Muscle of leg (tissue), 3 donors: ENCODE measurements at regions not wholly inside any gene's neighbourhood (a gene's known extent, or its start where the extent isn't known, plus 50 kb on each side); places are given as distances from the start of the nearest gene placed in this dataset.

Source experiments
- DNase-seq: peaks from one replicate; pipeline ENCODE4 v3.0.0; 2013
- H3K27ac ChIP-seq: one replicate; pipeline ENCODE4 v1.5.1; 2013; ENCODE audit warnings: mild to moderate bottlenecking, low read length, control low read depth
- H3K27me3 ChIP-seq: one replicate; pipeline ENCODE4 v1.6.1; 2013; ENCODE audit warnings: low read length; ENCODE audit not compliant: control insufficient read depth, insufficient read depth
- H3K36me3 ChIP-seq: one replicate; pipeline ENCODE4 v1.6.1; 2013; ENCODE audit warnings: low read length; ENCODE audit not compliant: control insufficient read depth, insufficient read depth
- H3K4me1 ChIP-seq: one replicate; pipeline ENCODE4 v1.6.1; 2013; ENCODE audit warnings: low read length; ENCODE audit not compliant: control insufficient read depth, insufficient read depth
- H3K4me3 ChIP-seq: one replicate; pipeline ENCODE4 v1.5.1; 2013; ENCODE audit warnings: low read length, control low read depth
- H3K9me3 ChIP-seq: replicated peaks from 2 replicates; pipeline ENCODE4 v1.6.1; 2013; ENCODE audit warnings: low read depth, low read length; ENCODE audit not compliant: control insufficient read depth
- WGBS: methylation state at CpG from one replicate; pipeline ENCODE4 v1.1.5; 2013; ENCODE audit warnings: missing lambda C conversion rate; ENCODE audit not compliant: insufficient coverage; 5-methylcytosine and 5-hydroxymethylcytosine counted together

- Histone ChIP-seq H3K4me1 (peaks cover 5% of the 10 kb centered on the region), H3K27me3 (no peaks in the 10 kb centered on the region), H3K27ac (no peak overlapping the region), H3K4me3 (no peak overlapping the region), H3K36me3 (no peaks in the 10 kb centered on the region), H3K9me3 (no peaks in the 10 kb centered on the region)
- 85% methylated on average over 5 of the region's 11 CpGs for WGBS
- DNase-seq: no peak
Measured at GRCh38 chr2:173625315-173625714, 270.6 kb downstream of the CDCA7 start.

DNA sequence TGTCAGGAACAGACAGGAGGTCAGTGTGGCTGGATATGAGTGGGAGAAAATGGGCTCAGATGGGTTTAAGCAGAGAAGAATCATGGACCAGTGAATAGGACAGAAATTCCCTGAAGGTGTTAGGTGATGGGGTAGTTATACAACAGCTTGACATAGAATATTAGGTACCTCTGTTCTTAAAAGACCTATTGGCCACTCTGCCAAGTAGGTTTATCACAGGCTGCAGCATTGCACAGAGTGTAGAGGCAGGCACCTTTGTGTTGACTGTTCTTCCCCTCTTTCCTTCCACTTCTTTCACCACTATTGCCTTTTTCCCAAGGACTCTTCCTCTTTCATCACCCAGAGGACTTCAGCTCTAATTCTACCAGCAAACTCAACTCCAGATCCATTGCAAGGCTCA is 274.4 kb downstream of the CDCA7 start:
- Histone ChIP-seq H3K9me3 (no peaks in the 10 kb centered on the region), H3K27me3 (no peaks in the 10 kb centered on the region), H3K4me3 (no peak overlapping the region), H3K27ac (no peak overlapping the region), H3K4me1 (peaks cover 2% of the 10 kb centered on the region), H3K36me3 (no peaks in the 10 kb centered on the region)
- DNase-seq: no peak

GRCh38 chr2:173630425-173631126 is 275.9 kb downstream of the CDCA7 start:
- H3K4me1 ChIP-seq: peaks cover 2% of the 10 kb centered on the region
- no peaks in the 10 kb centered on the region for H3K9me3 ChIP-seq
- no peaks in the 10 kb centered on the region for H3K36me3 ChIP-seq
- DNase-seq: no peak
- WGBS: no CpG with 5 or more reads among the region's 9 CpGs
- no peaks in the 10 kb centered on the region for H3K27me3 ChIP-seq
- H3K4me3 ChIP-seq: no peak overlapping the region
- peak overlapping the region; percentile 79 for H3K27ac ChIP-seq

GRCh38 chr2:173631127-173631460 is 276.4 kb downstream of the CDCA7 start:
- H3K4me3 ChIP-seq: no peak overlapping the region
- H3K9me3 ChIP-seq: no peaks in the 10 kb centered on the region
- no peaks in the 10 kb centered on the region for H3K36me3 ChIP-seq
- peaks cover 2% of the 10 kb centered on the region for H3K4me1 ChIP-seq
- 24% methylated on average over 2 of the region's 4 CpGs for WGBS
- H3K27ac ChIP-seq: peak overlapping the region; percentile 79
- DNase-seq: peak; percentile 87
- no peaks in the 10 kb centered on the region for H3K27me3 ChIP-seq

- WGBS: no CpG with 5 or more reads among the region's 3 CpGs
- H3K27me3 ChIP-seq: no peaks in the 10 kb centered on the region
- DNase-seq: no peak
Measured at GRCh38 chr2:173644146-173644545, 289.5 kb downstream of the CDCA7 start.

DNA sequence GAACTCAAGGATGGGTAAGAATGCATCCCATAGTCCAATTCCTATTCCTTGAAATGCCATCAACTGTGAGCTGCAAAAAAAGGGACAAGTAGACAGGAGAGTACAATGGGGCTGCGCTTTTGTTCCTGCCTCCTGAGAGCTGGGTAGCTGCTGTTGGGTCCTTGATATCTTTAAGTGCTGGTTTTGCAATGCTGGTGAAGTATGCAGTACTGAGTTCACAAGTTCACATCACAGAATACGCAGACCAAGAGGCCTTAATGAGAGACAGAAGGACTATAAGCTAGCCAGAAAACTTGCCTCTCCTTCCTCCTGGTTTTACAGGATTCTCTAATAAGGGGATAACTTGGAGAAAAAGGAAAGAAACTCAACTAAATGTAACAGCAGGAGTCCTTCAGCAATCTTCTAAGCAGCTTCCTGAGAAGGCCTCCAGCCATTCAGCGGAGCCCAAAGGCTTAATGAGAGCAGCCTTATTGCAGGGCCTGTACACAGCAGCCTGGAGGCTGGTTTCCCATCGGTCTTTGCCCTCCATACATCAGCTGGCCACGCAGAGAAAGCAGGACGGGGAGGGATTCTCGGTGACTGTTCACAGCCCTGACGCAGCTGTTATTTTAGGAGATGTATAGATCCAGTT is 293.1 kb downstream of the CDCA7 start:
- 58% methylated on average over 6 of the region's 8 CpGs for WGBS
- Histone ChIP-seq H3K27me3 (no peaks in the 10 kb centered on the region), H3K4me3 (no peak overlapping the region), H3K9me3 (no peaks in the 10 kb centered on the region), H3K4me1 (peaks cover 3% of the 10 kb centered on the region), H3K36me3 (no peaks in the 10 kb centered on the region), H3K27ac (no peak overlapping the region)
- peak; percentile 38 for DNase-seq

More at GRCh38 chr2:173644146-173644545, 289.5 kb downstream of the CDCA7 start:
- Histone ChIP-seq H3K4me3 (no peak overlapping the region), H3K4me1 (peaks cover 3% of the 10 kb centered on the region), H3K27ac (no peak overlapping the region), H3K36me3 (no peaks in the 10 kb centered on the region), H3K9me3 (no peaks in the 10 kb centered on the region)

DNA sequence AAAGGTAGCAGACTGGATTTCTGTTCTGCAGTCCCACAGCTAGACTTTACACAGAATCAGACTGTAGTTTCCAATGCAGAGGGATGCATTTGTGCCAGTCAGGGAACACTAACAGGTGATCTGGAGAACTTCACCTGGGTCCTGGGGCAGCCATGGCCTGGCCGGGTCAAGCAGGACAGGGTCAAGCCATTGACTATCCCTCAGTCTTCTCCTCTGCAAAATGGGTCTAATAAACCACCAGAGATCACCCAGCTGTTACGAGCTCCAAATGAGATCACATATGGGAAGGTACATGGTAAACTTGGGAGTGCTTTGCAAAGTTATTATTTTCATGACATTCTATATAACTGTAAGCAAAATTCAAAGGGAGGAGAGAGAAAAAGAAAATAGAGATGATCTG is 294.1 kb downstream of the CDCA7 start:
- Histone ChIP-seq H3K9me3 (no peaks in the 10 kb centered on the region), H3K4me3 (no peak overlapping the region), H3K36me3 (no peaks in the 10 kb centered on the region), H3K27ac (no peak overlapping the region), H3K27me3 (no peaks in the 10 kb centered on the region), H3K4me1 (peaks cover 3% of the 10 kb centered on the region)
- 80% methylated on average over 1 of the region's 2 CpGs for WGBS
- DNase-seq: no peak

DNA sequence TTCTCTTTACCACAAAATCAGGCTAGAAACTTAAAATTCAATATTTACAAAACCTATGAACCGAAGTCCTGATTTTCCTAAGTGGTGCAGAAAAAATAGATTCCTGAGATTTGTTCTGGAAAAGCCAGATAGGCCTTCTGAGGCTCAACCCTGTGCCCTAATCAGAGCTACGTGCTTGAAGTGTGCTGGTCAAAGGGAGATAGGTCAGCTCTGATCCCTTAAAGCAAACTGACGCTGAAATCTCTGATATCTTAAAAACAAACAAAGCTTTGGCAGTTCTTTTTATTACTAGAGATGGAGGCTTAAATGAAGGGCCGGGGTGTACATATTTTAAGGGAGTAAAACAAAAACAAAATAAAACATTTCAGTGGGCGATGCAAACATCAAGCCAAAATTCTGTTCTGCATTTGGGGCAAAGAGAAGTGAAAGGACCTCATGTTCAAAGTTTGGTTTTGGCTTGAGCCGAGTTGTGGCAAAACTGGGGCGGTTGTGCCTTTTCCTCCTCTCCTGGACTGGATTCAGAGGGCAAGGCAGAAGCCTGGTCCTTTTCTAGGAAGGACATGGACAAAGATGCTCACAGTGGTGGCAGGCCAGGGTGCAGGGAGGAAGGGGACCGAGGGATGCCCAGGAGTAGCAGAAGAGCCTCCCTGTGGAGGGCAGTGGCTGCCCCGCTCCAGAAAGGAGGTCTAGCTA is 295.0 kb downstream of the CDCA7 start:
- WGBS: 82% methylated on average over 2 of the region's 9 CpGs
- no peak for DNase-seq
- no peaks in the 10 kb centered on the region for H3K27me3 ChIP-seq

DNA sequence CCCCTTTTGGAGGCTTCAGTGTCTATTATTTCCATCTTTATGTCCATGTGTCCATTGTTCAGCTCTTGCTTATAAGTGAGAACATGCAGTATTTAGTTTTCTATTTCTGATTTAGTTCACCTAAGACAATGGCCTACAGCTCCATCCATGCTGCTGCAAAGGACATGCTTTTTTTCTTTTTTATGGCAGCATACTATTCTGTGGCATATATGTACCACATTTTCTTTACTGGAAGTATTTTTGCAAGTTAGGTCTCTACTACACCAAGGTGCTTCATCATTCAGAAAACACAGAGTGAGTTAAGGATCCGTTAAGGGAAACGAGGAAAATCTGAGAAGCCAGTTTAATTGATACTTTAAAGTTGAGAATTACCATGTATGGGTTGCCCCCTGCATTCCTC is 297.2 kb downstream of the CDCA7 start:
- no peaks in the 10 kb centered on the region for H3K9me3 ChIP-seq
- no CpG with 5 or more reads among the region's 2 CpGs for WGBS

More for the DNA sequence above, 295.0 kb downstream of the CDCA7 start:
- H3K4me3 ChIP-seq: no peak overlapping the region
- H3K4me1 ChIP-seq: peaks cover 7% of the 10 kb centered on the region
- H3K27ac ChIP-seq: no peak overlapping the region
- H3K9me3 ChIP-seq: no peaks in the 10 kb centered on the region
- no peaks in the 10 kb centered on the region for H3K36me3 ChIP-seq

DNA sequence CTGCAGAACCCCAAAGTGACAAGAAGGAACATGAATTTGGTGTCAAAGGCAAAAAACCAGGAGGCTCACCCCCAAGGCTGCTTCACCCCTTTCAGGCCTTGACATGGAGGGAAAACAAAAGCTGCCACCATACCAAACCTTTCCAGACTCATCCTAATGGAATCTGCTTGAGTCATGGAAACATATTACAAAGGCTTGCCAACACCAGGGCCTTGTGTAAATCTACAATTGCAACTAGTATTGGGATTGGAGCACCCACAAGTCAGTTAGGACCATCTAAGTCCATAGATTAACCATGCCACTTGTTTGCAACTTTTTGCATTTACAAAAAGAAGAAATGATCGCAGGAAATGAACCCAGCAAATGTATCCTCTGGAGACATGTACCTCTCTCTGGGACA is 297.6 kb downstream of the CDCA7 start:
- H3K4me1 ChIP-seq: peaks cover 7% of the 10 kb centered on the region
- no peaks in the 10 kb centered on the region for H3K36me3 ChIP-seq
- H3K27me3 ChIP-seq: no peaks in the 10 kb centered on the region
- WGBS: no CpG with 5 or more reads among the region's 1 CpG
- DNase-seq: no peak
- H3K27ac ChIP-seq: no peak overlapping the region
- H3K4me3 ChIP-seq: no peak overlapping the region
- no peaks in the 10 kb centered on the region for H3K9me3 ChIP-seq

More for the DNA sequence above, 297.2 kb downstream of the CDCA7 start:
- Histone ChIP-seq H3K4me1 (peaks cover 7% of the 10 kb centered on the region), H3K27ac (no peak overlapping the region), H3K27me3 (no peaks in the 10 kb centered on the region), H3K36me3 (no peaks in the 10 kb centered on the region), H3K4me3 (no peak overlapping the region)
- no peak for DNase-seq
